Neural progenitor cell (in vitro differentiated cells): ENCODE measurements at regions not wholly inside any gene's neighbourhood (a gene's known extent, or its start where the extent isn't known, plus 50 kb on each side); places are given as distances from the start of the nearest gene placed in this dataset.

Experiments used
- CTCF ChIP-seq: fragments of 200-600 bp; sonication (generic); IDR thresholded peaks from 2 replicates; pipeline ENCODE4 v1.5.1; 2017; ENCODE audit warnings: antibody characterized with exemption, mild to moderate bottlenecking
- EZH2 ChIP-seq: fragments of 200-600 bp; sonication (generic); IDR thresholded peaks from 2 replicates; pipeline ENCODE4 v1.6.1; 2017; ENCODE audit warnings: antibody characterized with exemption, mild to moderate bottlenecking, moderate library complexity
- EZH2phosphoT487 ChIP-seq: fragments of 200-600 bp; sonication (generic); IDR thresholded peaks from 2 replicates; pipeline ENCODE4 v1.6.1; 2017; ENCODE audit warnings: antibody characterized with exemption

GRCh38 chr1:72846476-72847278 is 564.3 kb upstream of the NEGR1 start:
- TF ChIP-seq EZH2 (no peak), CTCF (no peak), EZH2phosphoT487 (no peak)
